GM23248 (cell line): ENCODE measurements at regions not wholly inside any gene's neighbourhood (a gene's known extent, or its start where the extent isn't known, plus 50 kb on each side); places are given as distances from the start of the nearest gene placed in this dataset.
"Not testable (repeated sequence)": the region's sequence is repeated elsewhere in the genome, so short reads cannot be mapped to it uniquely, and the experiment has no call there.

Experiments
- DNase-seq: peaks from one replicate; pipeline ENCODE4 v3.0.0-alpha.2; 2015
- H2AFZ ChIP-seq: fragments of 200-600 bp; sonication (generic); 2 replicates; pipeline ENCODE4 v1.6.1; 2016; ENCODE audit warnings: antibody characterized with exemption
- H3F3A ChIP-seq: fragments of 200-600 bp; sonication (generic); 2 replicates; pipeline ENCODE4 v1.6.1; 2016; ENCODE audit warnings: mild to moderate bottlenecking, antibody characterized with exemption, mixed run types; ENCODE audit not compliant: insufficient read depth
- H3K27ac ChIP-seq: fragments of 200-600 bp; sonication (generic); 2 replicates; pipeline ENCODE4 v1.5.1; 2016; ENCODE audit warnings: mild to moderate bottlenecking
- H3K27me3 ChIP-seq: fragments of 200-600 bp; sonication (generic); replicated peaks from 2 replicates; pipeline ENCODE4 v1.6.1; 2016; ENCODE audit warnings: mild to moderate bottlenecking; ENCODE audit not compliant: insufficient read depth
- H3K36me3 ChIP-seq: fragments of 200-600 bp; sonication (generic); 2 replicates; pipeline ENCODE4 v1.6.1; 2016; ENCODE audit warnings: low read depth, mild to moderate bottlenecking
- H3K4me1 ChIP-seq: fragments of 200-600 bp; sonication (generic); 2 replicates; pipeline ENCODE4 v1.6.1; 2016; ENCODE audit warnings: mild to moderate bottlenecking; ENCODE audit not compliant: insufficient read depth
- H3K4me2 ChIP-seq: fragments of 200-600 bp; sonication (generic); one replicate; pipeline ENCODE4 v1.6.1; 2016; ENCODE audit warnings: mild to moderate bottlenecking; ENCODE audit not compliant: unreplicated experiment
- H3K4me3 ChIP-seq: fragments of 200-600 bp; sonication (generic); 2 replicates; pipeline ENCODE4 v1.5.1; 2016; ENCODE audit warnings: mild to moderate bottlenecking
- H3K79me2 ChIP-seq: fragments of 200-600 bp; sonication (generic); 2 replicates; pipeline ENCODE4 v1.6.1; 2016; ENCODE audit warnings: mild to moderate bottlenecking; ENCODE audit not compliant: insufficient read depth
- H3K9ac ChIP-seq: fragments of 200-600 bp; sonication (generic); 2 replicates; pipeline ENCODE4 v1.6.1; 2016; ENCODE audit warnings: mild to moderate bottlenecking
- H3K9me2 ChIP-seq: fragments of 200-600 bp; sonication (generic); 2 replicates; pipeline ENCODE4 v1.6.1; 2016; ENCODE audit warnings: mixed run types, mild to moderate bottlenecking, moderate library complexity; ENCODE audit not compliant: insufficient read depth
- H3K9me3 ChIP-seq: fragments of 200-600 bp; sonication (generic); one replicate; pipeline ENCODE4 v1.6.1; 2017; ENCODE audit warnings: low read depth
- H4K20me1 ChIP-seq: fragments of 200-600 bp; sonication (generic); 2 replicates; pipeline ENCODE4 v1.6.0; 2016; ENCODE audit not compliant: insufficient read depth
- EZH2 ChIP-seq: fragments of 200-600 bp; sonication (generic); IDR thresholded peaks from 2 replicates; pipeline ENCODE4 v1.6.1; 2018; ENCODE audit warnings: antibody characterized with exemption, mild to moderate bottlenecking; ENCODE audit not compliant: insufficient read depth, poor library complexity, severe bottlenecking
- EZH2phosphoT487 ChIP-seq: fragments of 200-600 bp; sonication (generic); IDR thresholded peaks from 2 replicates; pipeline ENCODE4 v1.6.1; 2018; ENCODE audit warnings: antibody characterized with exemption, moderate library complexity, mild to moderate bottlenecking, low read depth; ENCODE audit not compliant: insufficient read depth
- WGBS, 2 experiments: methylation state at CpG; one replicate each; pipeline ENCODE4 v1.1.6; 2015 to 2017; ENCODE audit warnings: low lambda C conversion rate in 2 of 2, low coverage in 1 of 2; ENCODE audit errors: missing lambda C conversion rate in 2 of 2; 5-methylcytosine and 5-hydroxymethylcytosine counted together
- in situ Hi-C: fragments of 300-500 bp; cut with MboI; formaldehyde crosslinking; loops from 2 replicates; pipeline ENCODE4 v1.15.0; 2020

- peaks cover 14% of the 10 kb centered on the region for H3K4me1 ChIP-seq
- no peak overlapping the region for H3K9ac ChIP-seq
- no peaks in the 10 kb centered on the region for H3K36me3 ChIP-seq
- in situ Hi-C loops = no loop called here
- WGBS, 2 experiments = 76 to 77% methylated on average over 4 of the region's 4 CpGs
- H3K9me2 ChIP-seq = no peaks in the 10 kb centered on the region
- no peak for DNase-seq
- no peak overlapping the region for H3K4me3 ChIP-seq
- no peaks in the 10 kb centered on the region for H4K20me1 ChIP-seq
- no peak overlapping the region for H3K27ac ChIP-seq
- no peaks in the 10 kb centered on the region for H3K79me2 ChIP-seq
- H3F3A ChIP-seq = peaks cover 8% of the 10 kb centered on the region
- H3K9me3 ChIP-seq = no peaks in the 10 kb centered on the region
- no peak overlapping the region for H3K4me2 ChIP-seq
- no peak for TF ChIP-seq EZH2
- TF ChIP-seq EZH2phosphoT487 = no peak
- H2AFZ ChIP-seq = no peak overlapping the region
- H3K27me3 ChIP-seq = no peaks in the 10 kb centered on the region
Observed at GRCh38 chr1:232130815-232131480, 499.0 kb downstream of the SIPA1L2 start.

GRCh38 chr1:232127190-232127589 lies 500.6 kb downstream of the DISC1 start:
- H3K4me3 ChIP-seq = no peak overlapping the region
- H3K9me2 ChIP-seq = no peaks in the 10 kb centered on the region
- peak overlapping the region; percentile 55 for H3K4me2 ChIP-seq
- no peak overlapping the region for H3K27ac ChIP-seq
- 9 to 11% methylated on average over 2 of the region's 2 CpGs for WGBS, 2 experiments
- H3K79me2 ChIP-seq = no peaks in the 10 kb centered on the region
- H3K36me3 ChIP-seq = no peaks in the 10 kb centered on the region
- no peak overlapping the region for H2AFZ ChIP-seq
- TF ChIP-seq EZH2phosphoT487 (no peak), EZH2 (no peak)
- peak; percentile 95 for DNase-seq
- H3K9me3 ChIP-seq = no peaks in the 10 kb centered on the region
- in situ Hi-C loops = no loop called here
- H3F3A ChIP-seq = peaks cover 20% of the 10 kb centered on the region
- no peaks in the 10 kb centered on the region for H3K27me3 ChIP-seq
- H3K4me1 ChIP-seq = peaks cover 25% of the 10 kb centered on the region
- H3K9ac ChIP-seq = no peak overlapping the region
- H4K20me1 ChIP-seq = no peaks in the 10 kb centered on the region

GRCh38 chr1:232123775-232124659 lies 497.4 kb downstream of the DISC1 start:
- no peaks in the 10 kb centered on the region for H3K79me2 ChIP-seq
- H3K9ac ChIP-seq = no peak overlapping the region
- H3K4me1 ChIP-seq = peaks cover 25% of the 10 kb centered on the region
- no peaks in the 10 kb centered on the region for H3K36me3 ChIP-seq
- in situ Hi-C loops = no loop called here
- DNase-seq = peak; percentile 47
- no peaks in the 10 kb centered on the region for H4K20me1 ChIP-seq
- H2AFZ ChIP-seq = no peak overlapping the region
- no peaks in the 10 kb centered on the region for H3K9me3 ChIP-seq
- no peaks in the 10 kb centered on the region for H3K27me3 ChIP-seq
- TF ChIP-seq EZH2 (no peak), EZH2phosphoT487 (no peak)
- no peak overlapping the region for H3K4me3 ChIP-seq
- H3K9me2 ChIP-seq = no peaks in the 10 kb centered on the region
- H3K27ac ChIP-seq = no peak overlapping the region
- WGBS, 2 experiments = 70 to 73% methylated on average over 9 of the region's 9 CpGs
- H3F3A ChIP-seq = peaks cover 20% of the 10 kb centered on the region
- H3K4me2 ChIP-seq = peak overlapping the region; percentile 12

- H4K20me1 ChIP-seq, in situ Hi-C loops: not testable (repeated sequence)
Observed at GRCh38 chr1:232117903-232118302, 491.3 kb downstream of the DISC1 start.

More at GRCh38 chr1:232117903-232118302, 491.3 kb downstream of the DISC1 start:
- not testable (repeated sequence) for H3K9me2 ChIP-seq, H3K4me2 ChIP-seq, DNase-seq, H2AFZ ChIP-seq, H3K4me3 ChIP-seq, H3K4me1 ChIP-seq, H3K27me3 ChIP-seq, H3F3A ChIP-seq, H3K9me3 ChIP-seq, H3K36me3 ChIP-seq, H3K79me2 ChIP-seq, H3K27ac ChIP-seq, H3K9ac ChIP-seq
- 61 to 62% methylated on average over 4 of the region's 4 CpGs for WGBS, 2 experiments
